Right lobe of liver (tissue), 6 donors: ENCODE measurements at regions not wholly inside any gene's neighbourhood (a gene's known extent, or its start where the extent isn't known, plus 50 kb on each side); places are given as distances from the start of the nearest gene placed in this dataset.

Source experiments
- ATAC-seq, 4 donors: fragments of 200-7000 bp; cut with Tn5 transposase; one replicate each; pipeline ENCODE4 v1.9.1; 2020; ENCODE audit warnings: mild to moderate bottlenecking in 4 of 4, moderate library complexity in 4 of 4
- DNase-seq, 3 donors: peaks; one replicate each; pipeline ENCODE4 v3.0.0-alpha.2; 2020
- H3K27ac ChIP-seq, 3 donors: fragments of 200-600 bp; one replicate each; pipeline ENCODE4 v1.8.0; 2022
- H3K27me3 ChIP-seq, 2 donors: fragments of 200-600 bp; one replicate each; pipeline ENCODE4 v1.8.0; 2022
- H3K36me3 ChIP-seq, 4 donors: fragments of 200-600 bp; sonication (generic) in 1 of 4; one replicate each; pipeline versions ENCODE4 v1.5.1 to v1.8.0; 2017 to 2022; ENCODE audit warnings: control low read depth in 1 of 4
- H3K4me1 ChIP-seq, 4 donors: fragments of 200-600 bp; sonication (generic) in 1 of 4; one replicate each; pipeline versions ENCODE4 v1.5.1 to v1.8.0; 2017 to 2022; ENCODE audit warnings: control low read depth in 1 of 4
- H3K4me3 ChIP-seq, 3 donors: fragments of 200-600 bp; one replicate each; pipeline ENCODE4 v1.8.0; 2022
- H3K9me3 ChIP-seq, 4 donors: fragments of 200-600 bp; sonication (generic) in 1 of 4; one replicate each; pipeline versions ENCODE4 v1.5.1 to v1.8.0; 2017 to 2022; ENCODE audit warnings: control low read depth in 1 of 4
- CTCF ChIP-seq, 4 donors: fragments of 200-600 bp in 3 of 4; fragments of 450-650 bp in 1 of 4; IDR thresholded peaks; one replicate each; pipeline versions ENCODE4 v1.5.1 to v1.8.0; 2016 to 2022; ENCODE audit warnings: antibody characterized with exemption in 4 of 4, mild to moderate bottlenecking in 2 of 4
- POLR2A ChIP-seq: fragments of 450-650 bp; IDR thresholded peaks from one replicate; pipeline ENCODE4 v1.6.1; 2017; ENCODE audit warnings: antibody characterized with exemption, mild to moderate bottlenecking
- WGBS: methylation state at CpG from one replicate; pipeline ENCODE4 v1.1.6; 2018; ENCODE audit warnings: low coverage, low lambda C conversion rate; ENCODE audit not compliant: insufficient coverage; ENCODE audit errors: missing lambda C conversion rate; 5-methylcytosine and 5-hydroxymethylcytosine counted together
- intact Hi-C, 2 donors: fragments of 100-400 bp; cut with DNase I; formaldehyde crosslinking; loops; one replicate each; pipeline versions ENCODE4 v1.11.2 to v1.14.1; 2022
- donor health status: DM: no; HTN: yes; CAD: no.
- donor health status: DM: no; HTN: no; CAD: no.
- donor health status: DM: no; HTN: no; CAD: no.
- donor health status: DM: no; HTN: yes; CAD: no.
- donor health status: DM: no; HTN: yes; CAD: no.

DNA sequence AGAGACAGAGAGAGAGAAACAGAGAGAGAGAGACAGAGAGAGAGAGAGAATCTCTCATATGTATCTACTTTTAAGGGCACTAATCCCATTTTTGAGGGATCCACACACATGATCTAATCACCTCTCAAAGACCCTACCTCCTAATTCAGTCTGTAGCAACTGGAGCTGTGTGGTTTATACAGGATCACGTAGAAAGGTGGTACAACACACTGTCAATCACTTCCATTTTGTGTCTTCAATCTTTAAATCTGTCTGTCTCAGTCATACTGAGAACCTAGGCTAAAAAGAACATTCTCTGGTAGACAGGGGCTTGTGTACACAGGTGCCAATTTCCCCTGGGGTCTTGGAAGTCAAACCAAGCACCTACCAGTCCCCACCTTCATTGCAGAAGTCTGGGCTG lies 229.9 kb downstream of the TGFB2 start:
- Histone ChIP-seq H3K36me3 (no peaks in the 10 kb centered on the region), H3K4me3 (no peak overlapping the region), H3K9me3 (no peaks in the 10 kb centered on the region), H3K4me1 (no peaks in the 10 kb centered on the region), H3K27ac (no peak overlapping the region), H3K27me3 (no peaks in the 10 kb centered on the region)
- intact Hi-C loops = no loop called here
- 38% methylated on average over 1 of the region's 1 CpG for WGBS
- no peak for DNase-seq
- TF ChIP-seq POLR2A (no peak), CTCF (IDR thresholded peaks at IDR 0.05) (no peak)
- ATAC-seq = no peak

DNA sequence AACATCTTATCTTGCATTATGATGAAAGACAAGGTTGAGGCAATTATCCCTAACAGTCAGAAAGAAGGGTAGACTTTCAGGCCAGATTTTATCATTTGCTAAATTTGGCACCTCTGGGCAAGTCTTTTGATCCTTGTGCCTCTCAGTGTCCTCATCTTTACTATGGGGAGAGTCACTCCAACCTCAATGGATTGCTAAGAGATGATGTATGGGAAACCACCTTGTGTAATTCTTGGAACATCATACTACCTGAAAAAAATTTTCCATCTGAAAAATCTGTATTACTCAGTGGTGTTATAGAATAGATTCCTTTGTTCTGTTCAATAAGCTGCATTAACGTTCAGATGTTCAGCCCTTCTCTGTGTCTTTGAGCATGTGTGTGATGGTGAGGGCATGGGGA lies 230.7 kb downstream of the TGFB2 start:
- no peak for DNase-seq
- H3K27ac ChIP-seq = no peak overlapping the region
- H3K9me3 ChIP-seq = no peaks in the 10 kb centered on the region
- no peak overlapping the region for H3K4me3 ChIP-seq
- H3K4me1 ChIP-seq = no peaks in the 10 kb centered on the region
- WGBS = 27% methylated on average over 1 of the region's 1 CpG
- no peaks in the 10 kb centered on the region for H3K27me3 ChIP-seq
- intact Hi-C loops = no loop called here
- ATAC-seq = no peak
- no peaks in the 10 kb centered on the region for H3K36me3 ChIP-seq
- TF ChIP-seq CTCF (IDR thresholded peaks at IDR 0.05) = no peak
- TF ChIP-seq POLR2A = no peak

DNA sequence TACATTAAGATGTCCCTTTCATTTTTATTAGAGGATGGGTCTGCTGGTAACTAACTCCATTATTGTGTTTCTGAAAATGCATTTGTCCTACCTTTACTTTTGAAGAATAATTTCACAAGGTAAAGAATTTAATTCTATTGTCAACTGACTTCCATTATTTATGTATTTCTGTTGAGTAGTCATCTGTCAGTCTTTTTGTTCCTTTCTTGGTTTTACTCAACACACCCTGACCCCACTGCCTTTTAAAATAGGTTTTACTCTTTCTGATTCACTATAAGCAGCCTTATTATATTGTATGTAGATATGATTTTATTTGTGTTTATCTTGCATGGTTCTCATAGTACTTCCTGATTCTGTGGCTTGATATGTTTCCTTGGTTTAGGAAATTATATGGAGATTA lies 237.5 kb downstream of the TGFB2 start:
- H3K9me3 ChIP-seq = no peaks in the 10 kb centered on the region
- DNase-seq (no peak), ATAC-seq (no peak)
- no peak overlapping the region for H3K27ac ChIP-seq
- intact Hi-C loops = no loop called here
- no peaks in the 10 kb centered on the region for H3K4me1 ChIP-seq
- TF ChIP-seq CTCF (IDR thresholded peaks at IDR 0.05) = no peak
- TF ChIP-seq POLR2A = no peak
- no peaks in the 10 kb centered on the region for H3K27me3 ChIP-seq
- H3K4me3 ChIP-seq = no peak overlapping the region
- H3K36me3 ChIP-seq = no peaks in the 10 kb centered on the region

DNA sequence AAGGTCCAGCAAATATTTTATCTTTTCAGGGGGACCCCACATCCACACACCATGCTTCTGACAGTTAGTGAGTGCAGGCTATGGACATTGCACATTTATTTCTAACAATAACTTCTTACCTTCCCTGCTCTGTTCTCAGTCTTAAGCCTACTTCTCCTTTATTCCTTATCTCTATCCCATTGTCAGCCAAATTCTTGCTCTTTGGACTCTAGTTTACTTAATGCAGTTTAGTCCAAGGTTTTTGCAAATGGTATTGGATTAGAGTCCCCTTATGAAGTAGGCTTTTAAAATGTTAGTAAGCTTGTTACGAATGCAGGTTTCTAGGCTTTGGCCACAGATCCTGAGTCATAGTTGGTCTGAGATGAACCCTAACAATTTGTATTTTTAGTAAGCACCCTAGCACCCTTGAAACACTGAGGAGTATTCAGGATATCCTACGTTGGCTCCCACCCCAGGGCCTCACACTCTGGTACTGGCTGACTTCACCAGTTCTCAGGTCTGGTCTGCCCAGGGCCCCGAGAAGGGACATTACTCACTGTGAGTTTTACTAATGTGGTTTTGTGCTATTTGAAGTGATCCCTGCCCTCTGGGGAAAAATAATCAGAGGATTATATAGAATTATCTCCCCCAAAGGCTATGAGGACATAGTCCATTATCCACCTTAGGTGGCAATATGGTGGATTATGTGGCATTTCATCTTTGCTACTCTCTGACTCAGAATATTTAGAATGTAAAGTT lies 239.5 kb downstream of the TGFB2 start:
- Histone ChIP-seq H3K36me3 (no peaks in the 10 kb centered on the region), H3K27me3 (no peaks in the 10 kb centered on the region), H3K4me3 (no peak overlapping the region), H3K4me1 (no peaks in the 10 kb centered on the region), H3K9me3 (no peaks in the 10 kb centered on the region), H3K27ac (no peak overlapping the region)
- 90% methylated on average over 1 of the region's 3 CpGs for WGBS
- intact Hi-C loops = no loop called here
- TF ChIP-seq CTCF (IDR thresholded peaks at IDR 0.05) = no peak
- TF ChIP-seq POLR2A = no peak
- DNase-seq (no peak), ATAC-seq (no peak)
